HG03460 (cell line): ENCODE measurements at regions not wholly inside any gene's neighbourhood (a gene's known extent, or its start where the extent isn't known, plus 50 kb on each side); places are given as distances from the start of the nearest gene placed in this dataset.
"Not testable (repeated sequence)": the region's sequence is repeated elsewhere in the genome, so short reads cannot be mapped to it uniquely, and the experiment has no call there.

Source experiments
- ATAC-seq: cut with Tn5 transposase; IDR thresholded peaks from one replicate; pipeline ENCODE4 v1.9.1; 2021; ENCODE audit not compliant: unreplicated experiment

DNA sequence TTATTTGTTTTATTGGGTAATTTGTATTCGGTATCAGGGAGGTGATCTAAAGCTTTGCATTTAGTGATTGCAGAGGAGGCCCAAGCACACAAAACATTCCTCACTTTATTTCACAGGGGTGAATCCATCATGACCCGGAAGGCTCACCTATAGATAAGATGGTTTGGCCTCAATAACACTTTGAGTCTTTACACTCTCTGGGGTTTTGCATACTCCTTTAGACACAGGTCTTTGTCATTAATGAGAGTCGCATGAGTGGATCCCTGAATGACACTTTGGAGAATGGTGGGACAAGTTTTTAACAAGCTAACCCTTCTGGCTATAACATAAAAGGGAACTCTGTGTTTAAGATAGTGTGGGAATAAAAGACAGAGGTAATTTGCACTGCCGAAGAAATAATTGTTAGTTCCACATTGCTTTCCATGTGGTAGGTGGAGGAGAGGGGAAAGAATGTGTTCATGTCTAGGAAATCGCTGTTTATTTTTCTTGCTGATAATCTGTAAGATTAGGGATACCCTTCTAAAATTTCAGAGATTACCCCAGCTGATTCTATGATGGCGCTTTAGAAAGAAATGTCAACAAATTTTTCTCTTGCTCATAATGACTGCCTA, 455.8 kb downstream of the TFEC start:
- no peak for ATAC-seq

DNA sequence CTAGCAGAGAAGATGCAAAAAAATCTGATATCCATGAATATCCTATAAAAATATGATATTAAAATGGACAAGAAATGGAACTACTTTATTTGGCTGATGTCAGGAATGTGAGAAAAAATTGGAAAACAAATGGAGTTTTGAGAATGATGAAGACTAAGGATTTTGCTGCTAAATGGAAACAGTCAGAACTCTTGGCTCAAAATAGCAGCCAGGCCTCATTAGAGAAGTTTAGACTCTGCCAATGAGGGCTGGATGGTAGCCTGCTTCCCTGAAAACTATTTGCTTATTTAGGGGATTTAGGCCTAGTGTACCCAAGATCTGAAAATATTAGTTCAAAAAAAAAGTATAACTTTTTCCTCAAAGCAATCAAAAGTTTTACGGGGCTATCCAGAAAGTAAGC, 458.5 kb downstream of the TFEC start:
- ATAC-seq = no peak

DNA sequence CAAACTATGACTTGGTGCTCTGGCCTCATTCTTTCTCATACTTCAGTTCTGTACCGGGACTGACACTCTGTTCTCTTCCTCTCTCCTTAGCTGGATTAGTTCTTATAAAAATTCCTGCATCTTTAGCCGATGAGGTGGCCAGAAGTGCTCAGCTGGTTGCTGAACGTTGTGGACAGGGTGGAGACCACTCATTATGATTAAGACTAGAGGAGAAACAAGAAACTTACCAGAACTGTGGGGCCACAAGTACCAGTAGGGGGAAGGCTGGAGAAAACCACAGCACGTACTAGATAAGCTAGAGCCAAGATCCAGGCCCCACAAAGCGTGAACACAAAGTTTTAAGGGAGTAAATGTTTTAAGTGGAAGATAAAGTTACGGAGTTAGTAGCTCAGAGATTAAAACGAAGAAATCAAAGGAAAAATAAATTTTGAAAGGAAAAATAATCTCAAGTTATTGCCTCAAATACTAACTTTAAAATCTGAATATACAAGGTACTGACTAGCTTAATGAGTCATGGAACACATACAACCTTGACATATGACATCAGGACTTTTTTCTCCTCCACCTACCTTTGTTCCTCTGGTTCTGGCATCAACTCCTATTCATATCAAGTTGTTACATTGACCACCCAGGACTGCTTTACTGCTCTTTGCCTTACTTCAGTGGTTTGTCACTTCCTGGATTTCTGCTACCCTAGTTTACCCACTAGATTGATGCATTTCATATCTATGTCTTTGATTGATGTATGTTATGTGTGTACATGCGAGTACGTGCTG, 469.0 kb downstream of the TFEC start:
- no peak for ATAC-seq

DNA sequence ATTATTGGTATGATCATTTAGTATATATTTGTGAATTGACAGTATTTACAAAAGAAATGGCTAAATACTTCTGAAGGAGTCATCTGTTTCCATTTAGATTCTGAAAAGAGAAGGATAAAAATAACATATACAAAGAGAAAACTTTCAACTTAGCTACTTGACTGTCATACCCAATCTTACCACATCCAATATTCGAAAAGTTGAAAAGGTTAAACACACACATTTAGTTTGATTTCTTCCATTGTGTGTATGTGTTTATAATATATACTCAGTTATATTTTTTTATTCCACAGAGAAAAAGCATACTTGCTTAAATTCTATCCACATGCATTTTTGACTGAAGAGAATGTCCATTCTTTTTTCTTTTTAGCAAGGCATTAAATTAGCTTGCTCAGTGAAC, 470.7 kb downstream of the TFEC start:
- no peak for ATAC-seq

DNA sequence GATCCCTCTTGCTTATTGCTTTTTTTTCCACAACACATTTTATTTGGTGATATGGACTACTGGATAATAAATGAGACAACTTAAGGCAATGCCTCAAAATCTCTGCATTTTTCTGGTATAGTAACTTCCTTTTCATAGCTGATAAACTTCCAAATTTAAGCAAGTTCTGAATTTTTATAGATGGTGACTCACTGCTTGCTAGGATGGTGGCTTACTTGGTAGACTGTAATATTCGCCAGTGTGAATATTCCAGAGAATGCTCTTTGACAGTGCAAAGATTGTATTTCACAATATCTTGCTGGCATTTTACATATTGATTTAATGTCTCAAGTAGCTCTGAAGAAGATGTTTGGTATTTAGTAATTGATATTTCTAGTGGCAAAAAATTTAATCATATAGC, 472.4 kb downstream of the TFEC start:
- no peak for ATAC-seq

DNA sequence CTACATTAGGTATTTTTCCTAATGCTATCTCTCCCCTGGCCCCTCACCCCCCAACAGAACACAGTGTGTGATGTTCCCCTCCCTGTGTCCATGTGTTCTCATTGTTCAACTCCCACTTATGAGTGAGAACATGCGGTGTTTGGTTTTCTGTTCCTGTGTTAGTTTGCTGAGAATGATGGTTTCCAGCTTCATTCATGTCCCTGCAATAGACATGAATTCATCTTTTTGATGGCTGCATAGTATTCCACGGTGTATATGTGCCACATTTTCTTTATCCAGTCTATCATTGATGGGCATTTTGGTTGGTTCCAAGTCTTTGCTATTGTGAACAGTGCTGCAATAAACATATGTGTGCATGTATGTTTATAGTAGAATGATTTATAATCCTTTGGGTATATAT, 473.3 kb downstream of the TFEC start:
- ATAC-seq = not testable (repeated sequence)

DNA sequence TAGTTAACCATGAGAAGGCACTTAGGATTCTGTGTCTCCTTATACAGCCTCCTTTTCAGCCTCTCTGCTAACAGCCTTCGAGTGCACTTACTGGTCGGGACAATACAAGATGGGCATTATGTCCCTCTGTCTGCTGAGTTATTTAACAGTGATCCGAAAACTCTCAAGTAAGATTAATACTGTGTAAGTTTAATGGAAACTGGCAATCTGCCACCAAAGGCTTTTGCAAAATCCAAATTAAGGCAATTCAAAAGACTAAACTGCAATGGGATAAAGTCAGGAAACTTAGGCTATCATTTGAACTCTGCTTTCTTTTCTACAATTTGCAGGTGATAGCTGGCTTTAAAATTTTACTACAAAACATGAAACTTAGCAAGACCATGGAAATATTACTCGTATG, 477.8 kb downstream of the TFEC start:
- no peak for ATAC-seq

DNA sequence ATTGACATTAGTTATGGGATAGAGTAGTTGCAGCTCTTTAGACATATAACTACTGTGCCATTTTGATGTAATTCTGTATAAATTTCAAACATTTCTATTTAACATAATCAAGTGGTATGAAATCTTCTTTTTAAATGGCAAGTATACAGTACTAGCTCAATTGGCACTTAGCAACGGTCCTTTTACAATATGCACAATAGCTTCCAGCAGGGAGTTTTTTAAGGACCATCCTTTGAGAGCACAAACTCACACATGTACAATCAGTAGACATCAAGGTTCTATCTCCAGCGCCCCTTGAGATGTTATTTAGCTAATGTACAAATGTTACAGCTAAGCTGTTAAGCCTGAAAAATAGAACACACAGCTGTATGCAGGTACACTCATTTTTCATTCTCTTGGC, 480.7 kb downstream of the TFEC start:
- ATAC-seq = no peak

DNA sequence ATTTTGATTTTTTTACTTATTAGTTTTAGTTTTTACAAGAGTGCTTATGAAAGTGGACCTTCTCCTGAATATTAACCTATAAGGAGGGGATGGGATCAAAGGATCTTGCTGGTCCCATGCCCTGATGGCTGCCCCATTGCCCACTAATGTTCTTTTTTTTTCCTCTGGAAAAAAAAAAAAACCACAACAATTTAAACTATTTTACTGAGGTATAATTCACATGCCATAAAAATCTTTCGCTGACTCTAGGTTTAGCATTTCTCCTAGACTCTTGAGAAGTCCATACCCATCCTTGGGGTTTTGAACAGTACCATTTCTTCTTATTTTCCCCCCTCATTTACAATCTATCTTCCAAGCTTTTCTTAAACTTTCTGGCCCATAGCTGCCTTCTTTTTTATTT, 481.8 kb downstream of the TFEC start:
- ATAC-seq = no peak

DNA sequence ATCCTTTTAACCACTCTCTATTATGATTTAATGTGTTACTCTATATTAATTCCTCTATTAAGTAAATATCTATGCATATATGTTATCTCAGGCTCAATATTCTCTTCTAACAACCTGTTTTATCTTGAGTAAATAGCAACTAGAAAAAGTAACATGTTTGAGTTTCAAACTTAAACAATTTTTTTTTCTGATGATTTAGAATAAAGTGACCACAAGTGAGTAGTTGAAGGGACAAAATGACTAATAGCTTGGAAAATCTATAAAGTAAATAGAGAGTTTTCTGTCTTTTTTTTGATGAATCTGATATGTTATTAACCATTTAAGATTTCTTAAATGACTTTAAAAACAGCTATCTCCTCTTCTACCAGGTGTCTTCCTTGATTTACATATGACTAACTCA, 483.8 kb downstream of the TFEC start:
- no peak for ATAC-seq

DNA sequence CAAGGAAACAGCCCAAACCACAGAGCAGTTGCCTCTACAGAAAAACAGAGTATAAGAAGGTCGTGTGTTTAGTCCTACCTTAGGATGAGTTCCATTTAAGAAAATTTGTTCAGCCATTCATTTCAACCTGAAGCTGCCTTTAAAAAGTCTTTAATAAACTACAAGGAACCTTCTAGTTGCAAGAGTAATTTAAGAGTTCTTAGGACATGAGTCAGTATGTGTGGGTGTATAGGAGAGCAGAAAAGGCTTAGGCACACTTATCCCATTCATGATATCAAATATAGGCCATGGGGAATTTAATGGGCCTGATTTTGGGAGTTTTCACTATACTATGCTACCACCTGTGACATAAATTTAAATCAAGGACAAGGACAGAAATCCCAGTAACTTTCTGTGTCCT, 496.8 kb downstream of the TFEC start:
- ATAC-seq = no peak

DNA sequence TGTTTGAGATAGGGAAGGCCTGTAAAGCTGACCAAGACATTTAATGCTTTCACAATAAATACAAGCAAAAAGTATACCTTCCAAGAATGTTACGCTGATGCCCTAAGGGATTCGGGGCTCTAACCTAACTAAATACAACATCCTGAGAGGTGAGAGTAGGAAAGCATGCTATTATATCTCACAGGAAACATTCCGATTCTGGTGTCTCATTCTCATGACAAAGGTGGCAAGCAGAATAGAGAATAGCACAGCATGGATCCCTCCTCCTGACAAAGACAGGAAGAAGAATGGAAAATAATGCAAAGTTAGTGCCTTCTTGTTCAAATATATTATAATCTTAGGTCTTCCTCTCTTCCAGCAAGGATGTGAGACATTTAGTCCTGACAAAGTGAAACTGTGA, 504.3 kb downstream of the TFEC start:
- ATAC-seq = no peak

DNA sequence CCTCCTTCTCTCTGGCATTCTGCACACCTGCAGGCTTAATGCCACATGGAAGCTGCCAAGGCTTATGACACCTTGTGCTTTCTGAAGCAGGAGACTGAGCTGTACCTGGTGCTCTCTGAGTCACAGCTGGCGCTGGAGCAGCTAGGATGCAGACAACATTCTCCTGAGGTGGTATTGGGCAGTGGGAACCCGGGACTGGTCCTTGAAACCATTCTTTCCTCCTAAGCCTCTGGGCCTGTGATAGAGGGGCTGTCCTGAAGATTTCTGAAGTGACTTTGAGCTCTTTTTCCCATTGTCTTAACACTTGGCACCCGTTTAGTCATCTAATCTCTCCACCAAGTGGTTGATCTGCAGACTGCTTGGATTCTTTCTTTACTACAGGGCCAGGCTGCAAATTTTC, 508.4 kb downstream of the TFEC start:
- ATAC-seq = no peak

DNA sequence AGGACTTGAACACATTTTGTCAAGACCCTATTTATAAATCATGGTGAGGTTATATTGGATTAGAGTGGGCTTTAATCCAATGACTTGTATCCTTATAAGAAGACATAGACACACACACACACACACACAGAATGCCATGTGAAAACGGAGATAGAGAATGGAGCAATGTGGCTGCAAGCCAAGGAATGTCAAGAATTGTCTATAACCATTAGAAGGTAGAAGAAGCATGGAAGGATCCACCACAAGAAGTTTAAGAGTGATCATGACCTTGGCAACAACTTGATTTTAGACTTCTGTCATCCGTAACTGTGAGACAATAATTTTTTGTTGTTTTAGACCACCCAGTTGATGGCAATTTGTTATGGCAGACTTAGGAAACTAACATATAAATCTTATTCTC, 514.2 kb downstream of the TFEC start:
- ATAC-seq = no peak

DNA sequence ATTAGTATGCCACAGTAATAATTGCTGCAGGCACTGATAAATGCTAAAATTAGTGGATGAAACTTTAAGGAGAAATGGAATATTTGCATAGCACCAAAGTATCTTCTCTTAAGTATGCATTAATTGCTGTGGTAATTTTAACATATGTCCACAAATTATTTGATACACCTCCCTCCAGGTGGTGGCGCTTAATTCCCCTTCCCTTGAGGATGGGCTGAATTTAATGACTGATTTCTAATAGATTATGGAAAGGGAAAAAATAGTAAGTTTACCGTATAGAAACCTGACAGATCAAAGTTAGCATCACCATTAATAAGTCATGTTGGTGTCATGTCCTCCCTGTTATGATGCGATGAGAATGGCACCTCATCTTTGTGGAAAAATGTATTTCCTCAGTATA, 519.2 kb downstream of the TFEC start:
- ATAC-seq = no peak

DNA sequence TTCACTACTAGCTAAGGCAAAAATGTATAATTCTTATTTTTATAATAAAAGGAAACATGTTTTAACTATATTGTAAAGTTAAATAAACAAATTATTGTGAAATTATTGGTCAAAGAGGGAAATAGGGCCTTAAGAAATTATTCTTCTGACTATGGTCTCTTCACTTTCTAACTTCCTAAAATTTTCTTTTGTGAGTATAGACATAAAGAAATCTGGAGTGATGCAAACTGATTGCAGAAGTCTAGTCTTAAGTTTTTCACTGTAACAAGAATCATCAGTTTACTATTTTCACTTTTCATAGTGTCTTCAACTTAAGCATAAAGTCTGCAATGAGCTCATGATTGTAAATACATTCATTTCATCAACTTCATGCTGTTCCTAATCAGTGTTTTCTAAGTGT, 525.4 kb downstream of the TFEC start:
- ATAC-seq = no peak

DNA sequence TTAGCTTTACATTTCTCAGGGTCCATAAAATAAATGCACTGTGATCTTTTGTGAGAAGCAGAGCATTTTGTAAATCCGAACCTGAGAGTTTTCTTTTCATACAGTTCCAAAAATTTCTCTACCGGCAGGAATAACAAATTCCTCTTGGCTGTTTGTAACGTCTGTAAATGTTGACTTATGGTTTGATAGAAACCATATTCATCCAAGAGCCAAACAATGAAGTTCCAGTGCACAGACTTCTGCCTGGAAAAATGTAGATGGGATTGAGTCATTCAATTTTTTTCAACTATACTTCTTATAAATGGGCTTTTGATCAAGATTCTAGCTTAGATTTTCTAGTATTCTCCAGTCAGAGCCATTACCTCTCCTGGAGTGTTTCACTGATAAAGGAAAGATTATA, 530.6 kb downstream of the TFEC start:
- ATAC-seq = no peak

DNA sequence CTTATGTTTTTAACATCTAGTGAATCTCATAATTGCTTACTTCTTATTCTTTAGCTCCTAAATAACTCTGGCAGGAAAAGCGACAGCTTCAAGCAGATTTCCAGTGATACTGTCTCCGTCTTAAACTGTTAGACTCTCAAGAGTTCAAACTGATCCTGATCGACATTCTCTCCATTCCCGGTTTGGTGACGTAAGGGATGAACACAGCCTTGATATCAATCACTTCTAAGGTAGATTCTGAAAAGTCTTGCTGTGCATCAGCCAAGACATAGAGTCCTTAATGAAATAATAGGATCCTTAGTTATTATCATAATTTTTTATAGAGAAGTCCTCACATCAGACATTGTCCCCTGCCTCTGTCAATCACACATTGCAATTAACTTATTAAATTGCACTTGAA, 534.6 kb downstream of the TFEC start:
- no peak for ATAC-seq

DNA sequence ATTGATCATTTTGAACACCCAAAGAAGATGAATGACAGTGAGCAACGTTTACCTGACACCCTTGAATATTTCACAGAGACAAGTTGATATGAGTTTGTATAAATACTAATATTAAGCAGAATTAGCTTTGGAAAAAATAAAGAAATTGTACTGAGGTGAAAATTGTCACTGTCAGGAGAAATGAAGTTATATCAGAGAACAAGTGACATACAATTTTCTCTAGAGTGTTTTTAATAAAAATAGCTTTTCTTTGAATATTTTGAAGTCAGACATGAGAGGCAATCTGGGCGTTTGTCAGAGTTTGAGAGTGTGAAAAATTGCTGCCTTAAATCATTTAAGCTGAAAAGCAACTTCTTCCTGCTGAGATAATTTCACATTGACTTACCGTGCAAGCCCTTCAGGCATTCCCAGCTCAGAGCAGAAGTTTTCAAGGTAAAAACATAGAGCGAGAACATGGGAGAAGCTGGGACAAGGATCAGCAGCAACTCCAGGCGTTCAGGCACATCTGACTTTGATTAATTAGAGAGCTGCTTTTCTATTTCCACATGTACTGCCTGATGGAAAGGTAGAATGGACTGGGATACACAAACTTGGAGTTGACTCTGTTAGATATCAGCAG, 535.9 kb downstream of the TFEC start:
- no peak for ATAC-seq

DNA sequence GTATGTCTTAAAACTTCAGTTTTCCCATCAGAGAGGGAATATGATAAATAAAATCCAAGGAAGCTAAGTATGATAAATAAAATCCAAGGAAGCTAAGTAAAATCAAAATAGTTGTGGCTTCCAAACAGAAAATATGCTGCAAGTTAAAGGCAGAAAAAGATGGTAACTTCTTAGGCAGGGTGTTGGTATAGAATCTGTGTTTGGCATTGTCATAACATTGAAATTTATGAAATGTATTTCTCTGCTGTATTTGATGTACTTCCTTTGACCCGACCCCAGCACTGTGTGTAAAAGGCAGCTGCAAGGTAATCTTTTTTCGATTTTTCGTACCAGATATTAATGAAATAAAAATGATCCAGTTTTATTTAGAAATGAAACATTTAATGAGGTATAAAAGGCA, 537.2 kb downstream of the TFEC start:
- no peak for ATAC-seq

DNA sequence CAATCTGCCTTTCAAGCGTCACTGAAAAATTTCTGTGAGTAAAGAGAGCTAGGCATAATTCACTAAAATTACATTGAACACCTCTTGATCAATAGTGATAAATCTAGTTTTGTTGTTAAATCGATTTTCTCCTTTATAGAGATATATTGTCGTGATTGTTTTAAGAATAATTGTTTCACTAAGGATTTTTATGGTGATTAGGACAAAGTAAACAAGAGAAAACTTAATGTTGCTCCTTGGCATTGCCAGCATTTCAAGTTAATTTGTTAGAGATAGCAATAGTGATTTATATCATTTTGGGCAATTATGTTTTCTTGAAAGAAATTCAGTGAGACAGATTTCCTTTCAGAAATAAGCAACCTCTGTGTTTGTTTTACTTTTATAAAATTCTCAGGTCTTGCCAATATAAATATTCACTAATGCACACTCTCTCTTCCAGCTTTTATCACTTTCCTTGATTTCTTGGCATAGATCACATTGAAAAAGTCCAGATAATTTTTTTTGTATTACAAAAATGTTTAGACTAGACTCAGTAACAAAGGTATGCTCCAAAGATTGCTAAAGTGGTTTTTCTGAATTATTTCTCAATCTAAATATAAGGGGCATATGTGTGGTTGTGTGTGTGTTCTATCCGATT, 538.7 kb downstream of the TFEC start:
- no peak for ATAC-seq

DNA sequence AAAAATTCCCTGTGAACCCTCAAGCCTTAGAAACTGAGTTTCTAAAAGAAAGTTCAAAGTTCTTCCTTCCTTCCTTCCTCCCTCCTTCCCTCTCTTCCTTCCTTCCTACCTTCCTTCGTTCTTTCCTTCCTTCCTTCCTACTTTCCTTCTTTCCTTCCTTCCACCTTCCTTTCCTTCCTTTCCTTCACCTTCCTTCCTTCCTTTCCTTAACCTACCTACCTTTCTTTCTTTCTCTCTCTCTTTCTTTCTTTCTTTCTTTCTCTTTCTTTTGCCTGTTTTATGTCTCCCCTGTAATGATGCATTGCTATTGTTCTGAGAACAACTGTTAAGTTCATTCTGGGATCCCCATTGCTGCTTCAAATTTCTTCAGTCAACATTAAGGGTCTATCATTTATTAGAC, 551.1 kb downstream of the TFEC start:
- no peak for ATAC-seq
